ENCODE measurements at regions not wholly inside any gene's neighbourhood (a gene's known extent, or its start where the extent isn't known, plus 50 kb on each side); places are given as distances from the start of the nearest gene placed in this dataset.

DNA sequence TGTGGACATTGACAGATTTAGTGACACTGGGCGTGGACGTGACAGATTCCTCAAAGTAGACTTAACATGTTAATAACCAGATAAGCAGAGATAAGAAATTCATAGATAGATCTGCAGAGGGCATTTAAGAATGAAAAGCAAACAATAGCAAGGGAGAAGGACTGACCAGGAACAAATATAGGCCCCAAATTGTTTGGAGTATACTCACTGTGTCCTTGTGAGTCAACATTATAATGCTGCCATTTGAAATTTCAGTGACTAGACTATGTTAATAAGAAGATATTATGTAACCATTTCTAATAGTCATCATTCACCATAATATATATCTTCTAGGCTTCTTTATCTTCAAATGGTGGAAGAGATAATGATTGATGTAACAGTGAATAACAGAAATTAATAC lies 78.1 kb upstream of the SLC38A11 start:
- no peak for DNase-seq

- no peak for DNase-seq
These were observed 77.2 kb upstream of the SLC38A11 start for GRCh38 chr2:165032559-165032958.

DNA sequence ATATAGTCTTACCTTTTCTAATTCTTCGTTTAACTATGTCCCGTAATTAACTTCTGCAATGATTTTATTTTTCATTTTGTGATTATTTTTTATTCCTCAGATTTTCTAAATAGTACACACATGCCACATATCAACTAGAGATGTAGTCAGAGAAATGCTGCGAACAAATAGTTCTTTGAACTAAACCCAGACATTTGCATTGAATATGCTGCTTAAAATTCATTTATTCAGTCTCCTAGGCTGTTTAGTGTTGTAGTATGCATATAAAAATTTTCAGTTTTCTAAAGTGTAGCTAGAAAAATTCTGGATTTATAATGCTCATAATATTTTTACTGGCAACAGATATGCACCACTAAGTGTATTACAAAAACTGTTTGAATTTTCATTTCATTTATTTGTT lies 68.9 kb upstream of the SLC38A11 start:
- DNase-seq = no peak

DNA sequence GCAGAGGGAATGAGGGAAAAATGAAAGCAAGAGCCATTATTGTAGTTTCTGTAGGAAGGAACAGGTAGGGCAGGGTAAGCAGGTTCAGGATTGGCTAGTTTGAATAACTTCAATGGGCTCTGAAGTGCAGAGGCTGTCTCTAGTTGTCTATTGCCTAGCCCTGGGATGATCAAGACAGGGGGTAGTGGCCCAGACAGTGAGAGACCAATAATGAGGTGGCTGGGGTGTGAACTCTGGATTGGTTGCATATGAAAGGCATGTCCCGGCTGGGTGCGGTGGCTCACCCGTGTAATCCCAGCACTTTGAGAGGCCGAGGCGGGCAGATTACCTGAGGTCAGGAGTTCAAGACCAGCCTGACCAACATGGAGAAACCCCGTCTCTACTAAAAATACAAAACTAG lies 67.5 kb upstream of the SLC38A11 start:
- DNase-seq = no peak

DNA sequence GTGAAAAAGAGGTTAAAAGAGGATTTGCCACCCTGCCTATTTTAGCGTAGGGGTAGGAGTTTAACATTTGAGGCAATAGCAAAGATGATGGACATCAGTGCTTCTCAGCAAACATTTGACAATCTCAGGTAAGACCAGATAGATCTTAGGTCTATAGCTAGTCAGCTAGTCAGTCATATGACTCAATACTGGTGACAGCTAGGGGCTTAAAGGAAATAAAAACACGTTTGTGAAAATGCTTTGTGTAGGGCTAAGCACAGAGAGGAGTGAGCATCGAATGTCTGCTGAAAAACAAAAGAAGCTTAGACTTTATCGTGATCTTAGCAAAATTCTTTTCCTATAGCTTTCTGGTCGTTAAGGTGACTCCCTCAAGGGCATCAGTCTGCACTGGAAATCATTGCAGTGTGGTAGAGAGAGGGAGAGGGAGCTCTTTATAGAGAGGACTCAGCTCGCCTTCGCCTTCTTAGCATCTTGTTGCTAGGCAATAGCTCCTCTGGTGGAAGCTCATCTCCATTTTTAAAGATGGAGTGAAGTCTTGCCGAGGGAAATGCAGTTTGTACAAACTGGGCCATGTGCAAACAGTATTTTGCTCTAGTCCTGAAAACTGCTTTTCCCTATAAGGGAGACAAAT lies 62.8 kb upstream of the SLC38A11 start:
- no peak for DNase-seq

DNA sequence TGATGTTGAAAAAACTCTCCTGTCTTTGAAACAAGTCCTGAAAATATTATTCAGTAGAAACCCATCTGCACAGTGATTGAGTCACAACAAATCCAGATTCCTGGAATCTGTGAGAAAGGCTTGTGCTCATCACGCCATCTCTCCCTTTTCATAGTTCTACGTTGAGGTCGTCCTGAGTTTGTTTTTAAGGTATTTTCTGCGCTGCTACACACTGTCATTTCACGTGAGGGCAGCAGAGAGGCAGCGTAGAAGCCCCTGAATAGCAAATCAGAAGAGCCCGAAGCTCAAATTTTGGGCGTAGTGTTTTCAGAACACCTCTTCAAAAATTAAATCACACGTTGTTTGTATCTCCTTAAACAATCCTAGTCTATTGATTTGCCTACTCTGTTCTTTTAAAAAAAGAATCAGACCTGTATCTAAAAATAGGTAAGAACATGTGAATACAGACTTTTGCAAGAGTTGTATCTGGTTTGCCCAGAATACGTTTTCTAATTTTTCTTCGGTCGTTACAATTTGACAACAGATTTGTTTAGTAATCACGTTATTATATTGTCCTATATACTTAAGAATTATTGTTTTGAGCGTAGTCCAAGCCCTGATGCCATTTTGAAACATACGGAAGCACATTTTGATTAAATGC lies 61.6 kb upstream of the SLC38A11 start:
- DNase-seq = peak; percentile 48 to 61

- DNase-seq = peak in 1 of 2 experiments; percentile 47
These were observed 59.8 kb upstream of the SLC38A11 start for GRCh38 chr2:165015052-165015642.

DNA sequence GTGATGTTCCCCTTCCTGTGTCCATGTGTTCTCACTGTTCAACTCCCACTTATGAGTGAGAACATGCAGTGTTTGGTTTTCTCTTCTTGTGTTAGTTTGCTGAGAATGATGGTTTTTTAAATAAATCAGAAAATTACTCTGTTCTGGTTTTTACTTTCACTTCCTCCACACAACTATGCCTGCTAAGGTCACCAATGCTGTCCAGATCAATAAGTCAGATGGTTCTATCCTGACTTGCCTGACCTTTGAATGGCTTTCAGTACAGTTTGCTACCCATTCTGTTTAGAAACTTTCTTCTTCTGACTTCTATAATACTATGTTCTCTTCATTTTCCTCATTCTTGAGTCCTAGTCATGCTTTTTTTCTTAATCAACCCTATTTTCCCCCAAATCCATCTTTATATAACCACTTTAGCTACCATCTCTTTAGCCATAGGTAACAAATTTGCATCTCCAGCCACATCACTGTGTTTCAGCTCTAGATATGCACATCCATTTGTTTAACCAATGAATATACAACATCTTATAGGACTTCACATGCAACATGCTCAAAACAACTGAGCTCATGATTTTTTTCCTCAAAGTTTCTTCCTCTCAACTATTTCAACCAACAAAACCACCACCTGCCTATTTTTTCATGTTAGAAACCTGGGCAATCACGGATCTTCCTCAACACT lies 58.8 kb upstream of the SLC38A11 start:
- DNase-seq = no peak

DNA sequence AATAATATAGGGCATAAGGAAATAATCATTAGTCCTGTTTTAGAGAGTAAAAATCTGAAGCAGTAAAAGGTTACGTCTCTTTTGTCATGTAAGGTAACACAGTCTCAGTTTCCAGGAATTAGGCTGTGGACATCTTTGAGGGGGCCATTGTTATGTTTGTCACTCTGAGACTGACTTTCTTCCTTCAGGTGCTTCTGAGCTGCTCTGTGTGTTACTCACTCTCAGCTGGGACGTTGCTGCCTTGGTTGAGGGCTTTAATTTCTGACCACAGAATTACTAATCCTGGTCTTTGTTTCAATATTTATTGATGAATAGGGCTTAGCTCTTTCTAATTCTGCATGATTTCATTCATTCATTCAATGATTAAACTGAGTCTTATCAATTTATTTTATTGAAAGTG lies 55.9 kb upstream of the SLC38A11 start:
- DNase-seq = no peak

- DNase-seq = no peak
These were observed 55.2 kb upstream of the SLC38A11 start for GRCh38 chr2:165010556-165010955.

DNA sequence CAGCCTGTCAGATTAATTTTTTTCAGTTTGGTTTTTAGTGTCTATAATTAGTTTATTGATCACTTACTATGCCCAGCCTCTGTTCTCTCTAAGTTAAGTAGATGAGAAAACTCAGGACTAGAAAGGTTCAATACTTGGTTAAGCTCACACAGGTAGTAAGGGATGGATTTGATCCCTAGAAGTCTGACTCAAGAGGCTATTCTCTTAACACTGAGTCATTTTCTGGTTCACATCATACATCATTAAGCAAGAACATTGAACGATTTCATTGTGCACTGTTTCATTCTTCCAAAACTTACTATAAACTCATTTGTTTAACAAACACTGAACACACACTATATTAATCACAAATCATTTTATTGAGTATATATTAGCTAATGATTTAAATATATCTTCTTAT lies 54.1 kb upstream of the SLC38A11 start:
- no peak for DNase-seq

DNA sequence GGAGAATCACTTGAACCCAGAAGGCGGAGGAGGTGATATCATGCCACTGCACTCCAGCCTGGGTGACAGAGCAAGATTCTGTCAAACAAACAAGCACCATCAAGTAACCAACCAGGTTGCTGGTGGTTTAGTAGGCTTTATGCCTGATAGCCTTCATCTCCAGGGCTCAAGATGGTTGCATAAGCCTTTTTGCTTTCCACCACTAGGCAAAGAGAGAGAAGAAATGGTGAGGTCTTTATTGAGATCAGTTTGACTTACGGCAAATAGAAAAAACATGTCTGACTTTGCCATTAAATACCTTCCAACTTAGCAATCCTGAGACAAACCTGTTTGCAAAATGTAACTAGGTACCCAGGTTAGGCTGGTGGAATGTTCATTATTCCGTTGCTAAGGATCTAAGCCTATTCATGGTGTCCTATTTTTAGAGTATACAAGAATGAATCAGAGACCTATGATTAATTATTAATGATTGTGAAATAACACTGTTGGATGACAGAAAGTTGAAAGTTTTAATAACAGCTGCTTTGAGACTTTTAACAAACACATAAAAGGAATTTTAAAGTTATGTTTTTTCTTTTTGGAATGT lies 53.5 kb upstream of the SLC38A11 start:
- DNase-seq = no peak

- DNase-seq = no peak
These were observed 51.9 kb upstream of the SLC38A11 start for GRCh38 chr2:165007161-165007744.
